ENCODE measurements at regions not wholly inside any gene's neighbourhood (a gene's known extent, or its start where the extent isn't known, plus 50 kb on each side); places are given as distances from the start of the nearest gene placed in this dataset.

GRCh38 chrX:56382278-56382677, 150.1 kb downstream of the KLF8 start:
- TF ChIP-seq CTCF (IDR thresholded peaks at IDR 0.05) (no peak), POLR2A (IDR thresholded peaks at IDR 0.05) (no peak)

Measured in heart left ventricle (tissue), 13 donors.